SK-N-SH (cell line): ENCODE measurements at regions not wholly inside any gene's neighbourhood (a gene's known extent, or its start where the extent isn't known, plus 50 kb on each side); places are given as distances from the start of the nearest gene placed in this dataset.

Source experiments
- CTCF ChIA-PET: fragments of 300-600, 350-600 bp; formaldehyde crosslinking; extraction: SDS; loops from one replicate; lab custom pipeline; 2021; lab: Yijun Ruan, JAX
- POLR2A ChIA-PET: fragments of 350-600 bp; sonication (Branson Sonifier 250); formaldehyde crosslinking; extraction: SDS; loops from one replicate; lab custom pipeline; 2020; ENCODE audit warnings: antibody characterized with exemption, inconsistent platforms; lab: Yijun Ruan, JAX
- DNase-seq: peaks from one replicate; pipeline ENCODE4 v3.0.0; 2012
- H2AFZ ChIP-seq: fragments of 200-600 bp; sonication (generic); 2 replicates; pipeline ENCODE4 v1.8.1; 2016; ENCODE audit warnings: antibody characterized with exemption, mild to moderate bottlenecking, low read depth
- H3F3A ChIP-seq: fragments of 200-600 bp; sonication (generic); replicated peaks from 2 replicates; pipeline ENCODE3; 2016; ENCODE audit warnings: antibody characterized with exemption, mild to moderate bottlenecking; ENCODE audit not compliant: insufficient read depth
- H3K27ac ChIP-seq, 2 experiments: fragments of 200-500 bp in 1 of 2; fragments of 200-600 bp in 1 of 2; sonication (Bioruptor generic) in 1 of 2; sonication (generic), shearing (Covaris generic) in 1 of 2; 2 replicates each; pipeline versions ENCODE4 v1.5.1 to v1.6.1; 2014 to 2016; ENCODE audit warnings: low read depth in 2 of 2, inconsistent platforms in 1 of 2, low read length in 1 of 2, mild to moderate bottlenecking in 1 of 2, mixed read lengths in 1 of 2
- H3K27me3 ChIP-seq: fragments of 200-600 bp; sonication (generic), shearing (Covaris generic); 2 replicates; pipeline ENCODE4 v1.6.1; 2016; ENCODE audit warnings: mixed run types; ENCODE audit not compliant: insufficient read depth
- H3K36me3 ChIP-seq, 2 experiments: fragments of 200-500 bp in 1 of 2; fragments of 200-600 bp in 1 of 2; sonication (Bioruptor generic) in 1 of 2; sonication (generic) in 1 of 2; replicated peaks in 1 of 2; 2 replicates each; pipeline versions ENCODE3 to v1.5.1; 2014 to 2016; ENCODE audit warnings: low read length in 1 of 2, mild to moderate bottlenecking in 1 of 2; ENCODE audit not compliant: insufficient read depth in 2 of 2, control insufficient read depth in 1 of 2
- H3K4me1 ChIP-seq, 2 experiments: fragments of 200-500 bp in 1 of 2; fragments of 200-600 bp in 1 of 2; sonication (Bioruptor generic) in 1 of 2; sonication (generic), shearing (Covaris generic) in 1 of 2; 2 replicates each; pipeline versions ENCODE4 v1.5.1 to v1.6.1; 2014 to 2016; ENCODE audit warnings: low read depth in 1 of 2, low read length in 1 of 2, mixed run types in 1 of 2; ENCODE audit not compliant: insufficient read depth in 2 of 2, control insufficient read depth in 1 of 2
- H3K4me2 ChIP-seq: fragments of 200-600 bp; sonication (generic), shearing (Covaris generic); 2 replicates; pipeline ENCODE4 v1.6.1; 2017; ENCODE audit warnings: mixed run types
- H3K4me3 ChIP-seq, 2 experiments: fragments of 200-500 bp in 1 of 2; fragments of 200-600 bp in 1 of 2; sonication (Bioruptor generic) in 1 of 2; sonication (generic), shearing (Covaris generic) in 1 of 2; 2 replicates each; pipeline versions ENCODE4 v1.5.1 to v1.8.1; 2014 to 2016; ENCODE audit warnings: low read depth in 2 of 2, inconsistent platforms in 1 of 2, low read length in 1 of 2, mild to moderate bottlenecking in 1 of 2, mixed read lengths in 1 of 2, moderate library complexity in 1 of 2
- H3K79me2 ChIP-seq: fragments of 200-600 bp; sonication (generic); 2 replicates; pipeline ENCODE4 v1.8.1; 2017; ENCODE audit warnings: mild to moderate bottlenecking; ENCODE audit not compliant: insufficient read depth
- H3K9ac ChIP-seq: fragments of 200-600 bp; sonication (generic); 2 replicates; pipeline ENCODE4 v1.6.1; 2017; ENCODE audit warnings: mixed run types
- H3K9me2 ChIP-seq: fragments of 200-600 bp; sonication (generic); 2 replicates; pipeline ENCODE4 v1.6.1; 2017; ENCODE audit warnings: mixed run types
- H3K9me3 ChIP-seq: fragments of 200-600 bp; sonication (generic); 2 replicates; pipeline ENCODE4 v1.6.1; 2017; ENCODE audit warnings: mixed run types, mild to moderate bottlenecking, moderate library complexity
- H4K20me1 ChIP-seq: fragments of 200-600 bp; sonication (generic); 2 replicates; pipeline ENCODE4 v1.6.1; 2017; ENCODE audit warnings: mild to moderate bottlenecking, mixed run types; ENCODE audit not compliant: insufficient read depth
- CHD2 ChIP-seq: fragments of 150-350 bp; IDR thresholded peaks from 2 replicates; pipeline ENCODE4 v1.6.1; 2018; ENCODE audit warnings: low read length; ENCODE audit not compliant: partially characterized antibody
- CTCF ChIP-seq: fragments of 200-600 bp; sonication (generic); IDR thresholded peaks from 2 replicates; pipeline ENCODE4 v1.6.1; 2017; ENCODE audit warnings: antibody characterized with exemption, mild to moderate bottlenecking, moderate library complexity
- EZH2phosphoT487 ChIP-seq: fragments of 200-600 bp; sonication (generic); IDR thresholded peaks from 2 replicates; pipeline ENCODE4 v1.6.1; 2017; ENCODE audit warnings: low read depth, mixed run types, mild to moderate bottlenecking, antibody characterized with exemption, moderate library complexity, borderline replicate concordance
- FOSL2 ChIP-seq: IDR thresholded peaks from 2 replicates; pipeline ENCODE4 v1.4.0; 2012; ENCODE audit warnings: low read depth, mild to moderate bottlenecking, moderate library complexity, borderline replicate concordance
- FOXJ3 ChIP-seq: sonication (generic); formaldehyde crosslinking; IDR thresholded peaks from 2 replicates; pipeline ENCODE4 v1.5.1; 2020; ENCODE audit warnings: mild to moderate bottlenecking, missing genetic modification reagents
- FOXM1 ChIP-seq: IDR thresholded peaks from 2 replicates; pipeline ENCODE4 v1.4.0; 2012; ENCODE audit warnings: low read depth, mild to moderate bottlenecking
- GABPA ChIP-seq: IDR thresholded peaks from 2 replicates; pipeline ENCODE4 v1.4.0; 2012; ENCODE audit warnings: low read depth, mild to moderate bottlenecking
- GATA2 ChIP-seq: sonication (generic); formaldehyde crosslinking; IDR thresholded peaks from 2 replicates; pipeline ENCODE4 v1.5.0; 2020; ENCODE audit warnings: mild to moderate bottlenecking, missing genetic modification reagents
- IRF3 ChIP-seq: fragments of 150-350 bp; IDR thresholded peaks from 2 replicates; pipeline ENCODE4 v1.6.1; 2016; ENCODE audit warnings: mild to moderate bottlenecking, low read depth, low read length
- JUND ChIP-seq: IDR thresholded peaks from 2 replicates; pipeline ENCODE4 v1.4.0; 2012
- MEF2A ChIP-seq: IDR thresholded peaks from 2 replicates; pipeline ENCODE4 v1.4.0; 2012; ENCODE audit warnings: low read depth, borderline replicate concordance
- NRF1 ChIP-seq: IDR thresholded peaks from 2 replicates; pipeline ENCODE4 v1.6.1; 2012; ENCODE audit warnings: low read depth, mild to moderate bottlenecking, low read length
- RAD21 ChIP-seq: IDR thresholded peaks from 2 replicates; pipeline ENCODE4 v1.6.1; 2012; ENCODE audit warnings: mild to moderate bottlenecking, low read length
- RCOR1 ChIP-seq: fragments of 150-350 bp; IDR thresholded peaks from 2 replicates; pipeline ENCODE4 v1.6.1; 2017; ENCODE audit warnings: antibody characterized with exemption, low read length
- RFX5 ChIP-seq: IDR thresholded peaks from 2 replicates; pipeline ENCODE4 v1.6.1; 2012; ENCODE audit warnings: mild to moderate bottlenecking, improper control_type of control experiment, low read length
- RXRA ChIP-seq: IDR thresholded peaks from 2 replicates; pipeline ENCODE4 v1.4.0; 2012; ENCODE audit warnings: low read depth, mild to moderate bottlenecking, borderline replicate concordance
- SIN3A ChIP-seq: IDR thresholded peaks from 2 replicates; pipeline ENCODE4 v1.6.1; 2012; ENCODE audit warnings: low read depth, mild to moderate bottlenecking, low read length, moderate library complexity, borderline replicate concordance
- SMC3 ChIP-seq: IDR thresholded peaks from 2 replicates; pipeline ENCODE4 v1.6.1; 2012; ENCODE audit warnings: low read depth, low read length, improper control_type of control experiment
- TEAD4 ChIP-seq: IDR thresholded peaks from 2 replicates; pipeline ENCODE4 v1.4.0; 2012; ENCODE audit warnings: mild to moderate bottlenecking, borderline replicate concordance; ENCODE audit not compliant: insufficient read depth
- USF1 ChIP-seq: IDR thresholded peaks from 2 replicates; pipeline ENCODE4 v1.4.0; 2012; ENCODE audit warnings: low read depth, borderline replicate concordance
- USF2 ChIP-seq: fragments of 150-350 bp; IDR thresholded peaks from 2 replicates; pipeline ENCODE4 v1.6.1; 2017; ENCODE audit warnings: antibody characterized with exemption, low read length, low read depth, borderline replicate concordance
- YY1 ChIP-seq: IDR thresholded peaks from 2 replicates; pipeline ENCODE4 v1.4.0; 2012; ENCODE audit warnings: low read depth, mild to moderate bottlenecking
- WGBS: methylation state at CpG from one replicate; pipeline ENCODE4 v1.1.6; 2017; ENCODE audit warnings: low lambda C conversion rate; 5-methylcytosine and 5-hydroxymethylcytosine counted together

- Histone ChIP-seq H3K27ac (no peak overlapping the region), H3K9ac (no peak overlapping the region), H3K4me1 (no peaks in the 10 kb centered on the region; a peak in 1 of 4 replicates), H3K9me2 (no peaks in the 10 kb centered on the region), H3F3A (no peaks in the 10 kb centered on the region), H3K9me3 (no peaks in the 10 kb centered on the region), H3K36me3 (no peaks in the 10 kb centered on the region), H3K79me2 (no peaks in the 10 kb centered on the region), H3K4me2 (no peak overlapping the region), H3K27me3 (no peaks in the 10 kb centered on the region), H2AFZ (no peak overlapping the region), H3K4me3 (no peak overlapping the region), H4K20me1 (no peaks in the 10 kb centered on the region)
- WGBS, result 44% methylated on average over 2 of the region's 2 CpGs
- CTCF ChIA-PET, result no interaction called here
- TF ChIP-seq GABPA (no peak), FOXJ3 (no peak), YY1 (no peak), RXRA (no peak), RCOR1 (no peak), SIN3A (no peak), MEF2A (no peak)
- DNase-seq, result no peak
- POLR2A ChIA-PET, result no interaction called here
Measured at GRCh38 chr9:79952401-79952800, 380.6 kb downstream of the TLE4 start.

- Histone ChIP-seq H3F3A (no peaks in the 10 kb centered on the region), H2AFZ (no peak overlapping the region), H3K4me2 (no peak overlapping the region), H3K9me2 (no peaks in the 10 kb centered on the region), H3K79me2 (no peaks in the 10 kb centered on the region), H3K27me3 (no peaks in the 10 kb centered on the region; the same call in 1 of the 2 replicates), H3K9ac (no peak overlapping the region), H3K9me3 (no peaks in the 10 kb centered on the region), H3K4me1 (no peaks in the 10 kb centered on the region; a peak in 1 of 4 replicates), H3K36me3 (no peaks in the 10 kb centered on the region), H3K4me3 (no peak overlapping the region), H3K27ac (no peak overlapping the region), H4K20me1 (no peaks in the 10 kb centered on the region)
- POLR2A ChIA-PET, result no interaction called here
- 55% methylated on average over 2 of the region's 2 CpGs for WGBS
- no peak for TF ChIP-seq RFX5
- TF ChIP-seq RAD21, result no peak
- TF ChIP-seq SMC3, result no peak
- no peak for TF ChIP-seq SIN3A
- no peak for TF ChIP-seq RXRA
- TF ChIP-seq MEF2A, result no peak
- TF ChIP-seq IRF3, result no peak
- TF ChIP-seq RCOR1, result no peak
- no peak for TF ChIP-seq USF2
- TF ChIP-seq NRF1, result no peak
- TF ChIP-seq GATA2 (CRISPR knock-in tag), result no peak
- no peak for TF ChIP-seq FOXM1
- TF ChIP-seq JUND, result no peak
- no peak for TF ChIP-seq TEAD4
- TF ChIP-seq FOSL2, result no peak
- no peak for TF ChIP-seq CHD2
- no peak for TF ChIP-seq CTCF
- no peak for TF ChIP-seq GABPA
- no peak for TF ChIP-seq EZH2phosphoT487
- no peak for TF ChIP-seq USF1
- CTCF ChIA-PET, result interaction anchor here (0.8 to 1.6 kb wide), 3 partner anchors 9 to 817 kb away, joined by 3 to 5 read pairs (median 3); no protein-coding TSS in a partner anchor
- DNase-seq, result no peak
Measured at GRCh38 chr9:79946712-79947111, 374.9 kb downstream of the TLE4 start.
